Fibroblast of villous mesenchyme (primary cell): ENCODE measurements at regions not wholly inside any gene's neighbourhood (a gene's known extent, or its start where the extent isn't known, plus 50 kb on each side); places are given as distances from the start of the nearest gene placed in this dataset.

Source experiments
- DNase-seq: peaks from one replicate; pipeline ENCODE4 v3.0.0-alpha.2; 2010; ENCODE audit warnings: low read depth
- H3K4me3 ChIP-seq: 2 replicates; pipeline ENCODE4 v1.5.1; 2011; ENCODE audit warnings: low read depth, mild to moderate bottlenecking, low read length
- TF ChIP-seq, protein P1 (sequence below): IDR thresholded peaks from 2 replicates; pipeline ENCODE4 v1.5.1; 2012; ENCODE audit warnings: low read depth, mild to moderate bottlenecking, low read length; ENCODE audit not compliant: insufficient read depth

DNA sequence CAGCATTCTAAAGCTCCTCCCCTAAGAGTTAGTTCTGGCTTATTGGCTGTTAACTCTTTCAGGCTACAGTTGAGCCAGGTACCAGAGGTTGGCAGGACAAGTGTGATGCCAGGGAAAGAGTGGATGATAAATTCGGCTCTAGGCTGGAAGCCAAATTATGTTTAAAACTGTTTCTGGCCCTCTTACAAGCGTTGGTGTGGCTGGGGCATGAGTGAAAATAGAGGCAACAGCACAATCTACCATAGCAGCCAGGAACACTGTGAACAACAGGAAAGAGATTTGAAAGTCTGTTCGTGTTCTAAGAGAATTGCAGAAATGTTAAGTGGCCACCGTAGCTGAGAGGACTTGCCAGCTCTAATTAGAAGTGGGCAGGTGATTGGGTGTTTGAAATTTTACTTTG lies 84.2 kb downstream of the CDC7 start:
- no peak for DNase-seq
- TF ChIP-seq, protein P1, sequence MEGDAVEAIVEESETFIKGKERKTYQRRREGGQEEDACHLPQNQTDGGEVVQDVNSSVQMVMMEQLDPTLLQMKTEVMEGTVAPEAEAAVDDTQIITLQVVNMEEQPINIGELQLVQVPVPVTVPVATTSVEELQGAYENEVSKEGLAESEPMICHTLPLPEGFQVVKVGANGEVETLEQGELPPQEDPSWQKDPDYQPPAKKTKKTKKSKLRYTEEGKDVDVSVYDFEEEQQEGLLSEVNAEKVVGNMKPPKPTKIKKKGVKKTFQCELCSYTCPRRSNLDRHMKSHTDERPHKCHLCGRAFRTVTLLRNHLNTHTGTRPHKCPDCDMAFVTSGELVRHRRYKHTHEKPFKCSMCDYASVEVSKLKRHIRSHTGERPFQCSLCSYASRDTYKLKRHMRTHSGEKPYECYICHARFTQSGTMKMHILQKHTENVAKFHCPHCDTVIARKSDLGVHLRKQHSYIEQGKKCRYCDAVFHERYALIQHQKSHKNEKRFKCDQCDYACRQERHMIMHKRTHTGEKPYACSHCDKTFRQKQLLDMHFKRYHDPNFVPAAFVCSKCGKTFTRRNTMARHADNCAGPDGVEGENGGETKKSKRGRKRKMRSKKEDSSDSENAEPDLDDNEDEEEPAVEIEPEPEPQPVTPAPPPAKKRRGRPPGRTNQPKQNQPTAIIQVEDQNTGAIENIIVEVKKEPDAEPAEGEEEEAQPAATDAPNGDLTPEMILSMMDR: no peak
- no peak overlapping the region for H3K4me3 ChIP-seq

DNA sequence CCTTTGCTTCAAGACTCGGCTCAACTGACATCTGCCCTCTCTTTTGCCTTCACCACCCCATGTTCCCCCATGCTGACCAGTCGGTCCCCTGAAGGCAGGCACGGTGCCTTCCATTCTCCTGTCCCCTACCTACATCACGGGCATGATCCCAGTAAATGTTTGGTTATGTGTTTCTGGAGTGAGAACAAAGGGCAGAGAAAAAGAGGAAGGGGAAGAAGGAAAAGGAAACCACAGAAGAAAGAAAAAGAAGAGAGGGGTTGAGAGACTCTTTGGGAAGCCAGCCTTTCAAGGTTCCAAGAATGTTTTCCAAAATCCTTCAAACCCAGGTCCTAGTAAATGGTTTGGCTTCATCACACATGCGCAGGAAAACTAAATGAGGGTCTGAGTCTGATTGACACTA lies 84.9 kb downstream of the CDC7 start:
- H3K4me3 ChIP-seq: no peak overlapping the region
- DNase-seq: no peak
- TF ChIP-seq, protein P1: no peak

DNA sequence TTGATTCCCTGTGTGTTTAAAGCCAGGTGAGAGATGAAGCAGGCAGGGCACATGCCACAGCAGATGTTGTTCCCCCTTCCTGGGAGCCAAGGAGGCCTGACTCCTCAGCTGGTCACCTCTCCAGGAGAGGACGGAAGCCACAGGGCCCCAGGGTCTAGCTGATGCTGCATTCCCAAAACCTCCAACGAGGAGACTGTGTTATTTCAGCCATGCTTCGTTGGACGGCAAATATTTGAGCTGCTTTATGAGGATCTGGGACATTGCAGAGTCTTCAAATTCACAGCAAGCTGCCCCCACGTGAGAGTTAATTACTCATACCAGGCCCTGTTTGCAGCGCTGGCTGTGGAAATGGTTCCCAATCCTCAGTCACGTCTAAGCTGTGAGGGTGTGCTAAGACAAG lies 85.3 kb downstream of the CDC7 start:
- no peak overlapping the region for H3K4me3 ChIP-seq
- peak; percentile 42 for DNase-seq
- TF ChIP-seq, protein P1: no peak

DNA sequence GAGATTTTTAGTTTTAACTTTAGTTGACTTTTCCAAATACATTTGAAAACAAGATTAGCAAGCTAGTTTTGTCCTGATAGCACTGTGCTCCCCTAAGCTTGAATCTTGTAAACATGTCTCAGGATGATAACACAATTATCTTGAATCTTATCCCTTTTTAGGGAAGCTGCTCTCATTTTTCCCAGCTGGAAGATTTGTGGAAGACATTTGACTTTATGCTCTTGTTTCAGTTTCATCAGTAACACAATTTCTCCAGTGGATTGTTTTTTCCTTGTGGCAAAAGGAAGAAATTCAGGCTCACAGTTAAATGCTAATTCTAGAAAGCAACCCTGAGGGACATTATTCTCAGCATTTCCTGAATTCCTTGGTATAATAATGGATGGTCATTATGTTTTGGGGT lies 88.8 kb downstream of the CDC7 start:
- H3K4me3 ChIP-seq: no peak overlapping the region
- TF ChIP-seq, protein P1: peak; percentile 15
- DNase-seq: peak; percentile 83

DNA sequence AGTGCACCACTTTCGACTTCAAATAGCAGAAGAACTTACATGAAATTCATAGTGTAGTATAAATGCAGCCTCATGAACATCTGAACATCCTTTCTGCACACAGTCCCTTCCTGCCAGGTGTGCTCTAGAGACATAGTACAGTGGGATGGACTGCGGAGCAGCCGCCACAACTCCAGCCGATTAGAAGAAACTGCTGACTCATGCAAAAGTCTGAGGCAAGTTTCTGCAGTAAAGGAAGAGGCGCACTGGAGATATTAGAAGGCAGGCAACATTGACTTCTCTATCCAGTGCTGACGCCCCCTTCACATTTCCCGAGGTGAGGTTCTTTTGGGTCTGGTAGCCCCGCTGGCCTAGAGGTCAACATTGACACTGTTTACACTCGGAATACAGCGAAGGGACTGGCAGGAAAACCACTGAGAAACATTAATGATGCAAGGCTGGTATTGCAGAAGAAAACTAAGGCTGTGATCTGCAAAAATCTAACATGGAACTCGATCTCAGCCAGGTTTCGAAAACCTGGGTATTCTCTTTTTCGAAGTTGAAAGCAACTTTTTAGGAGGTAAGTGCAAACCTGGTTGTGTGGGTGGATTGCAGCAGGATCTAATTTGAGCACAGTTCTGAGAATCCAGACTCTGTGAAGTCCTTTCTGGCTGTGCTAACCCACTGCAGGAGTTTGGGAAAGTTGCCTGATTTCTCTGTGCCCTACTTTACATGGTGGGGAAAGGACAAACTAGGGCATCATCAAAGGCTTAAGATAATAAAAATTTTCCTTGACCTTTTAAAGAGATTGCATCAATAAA lies 90.7 kb downstream of the CDC7 start:
- TF ChIP-seq, protein P1: no peak
- DNase-seq: peak; percentile 65
- H3K4me3 ChIP-seq: peak overlapping the region; percentile 2

DNA sequence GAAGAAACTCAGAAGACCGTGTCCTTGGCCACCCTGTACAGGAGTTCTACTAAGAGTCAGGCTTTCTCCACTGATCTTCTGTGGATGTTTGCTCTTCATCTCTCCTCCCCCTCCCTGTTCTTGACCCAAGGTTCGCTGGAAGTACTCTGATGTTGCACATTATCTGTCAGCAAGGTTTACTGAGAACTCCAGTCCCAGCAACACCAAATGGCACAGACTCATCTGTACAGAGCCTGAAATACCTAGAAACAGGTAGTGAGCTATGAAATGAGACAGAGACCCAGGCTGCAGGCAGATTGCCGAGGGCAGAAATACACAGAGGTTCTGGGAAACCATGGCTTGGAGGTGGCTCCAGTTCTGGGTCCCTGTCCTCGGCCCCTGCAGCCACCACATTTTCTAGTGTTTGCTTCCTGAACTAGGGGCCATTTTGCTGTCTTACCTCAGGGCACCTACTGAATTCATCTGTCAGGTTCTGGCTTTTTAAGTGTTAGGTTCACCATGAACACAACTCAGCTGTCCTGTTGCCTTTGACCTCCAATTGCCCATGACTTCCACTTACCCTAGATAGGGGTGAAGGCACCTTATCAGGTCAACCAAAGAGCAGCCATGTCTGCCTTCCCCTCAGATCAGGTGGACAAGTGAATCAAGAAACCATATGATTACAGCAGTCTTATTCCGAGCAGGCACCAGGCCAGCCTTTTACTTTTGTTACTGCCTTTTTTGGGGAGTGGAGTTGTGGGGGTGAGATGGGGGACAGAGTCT lies 92.2 kb downstream of the CDC7 start:
- no peak for DNase-seq
- H3K4me3 ChIP-seq: no peak overlapping the region
- TF ChIP-seq, protein P1: no peak
